H9 (cell line): ENCODE measurements at regions not wholly inside any gene's neighbourhood (a gene's known extent, or its start where the extent isn't known, plus 50 kb on each side); places are given as distances from the start of the nearest gene placed in this dataset.

Experiments
- DNase-seq: peaks from one replicate; pipeline ENCODE4 v3.0.0-alpha.2; 2017
- H2AFZ ChIP-seq: one replicate; pipeline ENCODE4 v1.6.1; 2013; ENCODE audit warnings: mild to moderate bottlenecking, low read length, control low read depth, moderate library complexity
- H2AK5ac ChIP-seq: 2 replicates; pipeline ENCODE4 v1.6.1; 2013; ENCODE audit warnings: low read length, control low read depth, mixed read lengths; ENCODE audit not compliant: insufficient read length
- H2BK120ac ChIP-seq: one replicate; pipeline ENCODE4 v1.6.1; 2013; ENCODE audit warnings: low read depth, mild to moderate bottlenecking, low read length, control low read depth, inconsistent platforms; ENCODE audit not compliant: poor library complexity, severe bottlenecking
- H2BK12ac ChIP-seq: 2 replicates; pipeline ENCODE4 v1.6.1; 2013; ENCODE audit warnings: low read length, control low read depth, mixed read lengths, low read depth; ENCODE audit not compliant: insufficient read length
- H2BK15ac ChIP-seq: 2 replicates; pipeline ENCODE4 v1.6.1; 2013; ENCODE audit warnings: low read depth, low read length, control low read depth
- H2BK20ac ChIP-seq: one replicate; pipeline ENCODE4 v1.6.1; 2013; ENCODE audit warnings: low read depth, mild to moderate bottlenecking, low read length, control low read depth, inconsistent platforms; ENCODE audit not compliant: poor library complexity, severe bottlenecking
- H2BK5ac ChIP-seq: 2 replicates; pipeline ENCODE4 v1.6.1; 2013; ENCODE audit warnings: low read length, control low read depth, mixed read lengths; ENCODE audit not compliant: insufficient read length
- H3K14ac ChIP-seq: 2 replicates; pipeline ENCODE4 v1.6.1; 2013; ENCODE audit warnings: low read length, control low read depth; ENCODE audit not compliant: insufficient read depth
- H3K18ac ChIP-seq: 2 replicates; pipeline ENCODE4 v1.6.1; 2013; ENCODE audit warnings: low read depth, mild to moderate bottlenecking, mixed read lengths, low read length, control low read depth; ENCODE audit not compliant: insufficient read length
- H3K23ac ChIP-seq: 2 replicates; pipeline ENCODE4 v1.6.1; 2013; ENCODE audit warnings: low read length, control low read depth, mixed read lengths, low read depth; ENCODE audit not compliant: insufficient read length
- H3K23me2 ChIP-seq: 2 replicates; pipeline ENCODE4 v1.6.1; 2013; ENCODE audit warnings: low read depth, mild to moderate bottlenecking, mixed read lengths, low read length, control low read depth; ENCODE audit not compliant: insufficient read length, poor library complexity, severe bottlenecking
- H3K27ac ChIP-seq: 2 replicates; pipeline ENCODE4 v1.5.1; 2013; ENCODE audit warnings: low read length, control low read depth, mixed read lengths, low read depth; ENCODE audit not compliant: insufficient read length
- H3K27me3 ChIP-seq: 2 replicates; pipeline ENCODE4 v1.6.1; 2013; ENCODE audit warnings: low read length, control low read depth, inconsistent platforms; ENCODE audit not compliant: insufficient read depth
- H3K4ac ChIP-seq: 2 replicates; pipeline ENCODE4 v1.6.1; 2013; ENCODE audit warnings: low read depth, mild to moderate bottlenecking, control low read depth, inconsistent platforms, low read length, moderate library complexity
- H3K4me1 ChIP-seq: 2 replicates; pipeline ENCODE4 v1.6.1; 2013; ENCODE audit warnings: low read length, control low read depth, inconsistent platforms; ENCODE audit not compliant: insufficient read depth
- H3K4me2 ChIP-seq: 2 replicates; pipeline ENCODE4 v1.6.1; 2013; ENCODE audit warnings: low read length, control low read depth, mixed read lengths; ENCODE audit not compliant: insufficient read length, insufficient read depth
- H3K56ac ChIP-seq: 2 replicates; pipeline ENCODE4 v1.6.1; 2013; ENCODE audit warnings: low read depth, mild to moderate bottlenecking, mixed read lengths, low read length, control low read depth; ENCODE audit not compliant: insufficient read length
- H3K79me1 ChIP-seq: 2 replicates; pipeline ENCODE4 v1.6.1; 2013; ENCODE audit warnings: low read depth, mild to moderate bottlenecking, moderate library complexity, low read length, control low read depth, inconsistent platforms; ENCODE audit not compliant: insufficient read depth, poor library complexity, severe bottlenecking
- H3K79me2 ChIP-seq: 2 replicates; pipeline ENCODE4 v1.6.1; 2013; ENCODE audit warnings: low read length, control low read depth, inconsistent platforms; ENCODE audit not compliant: insufficient read depth
- H3K9ac ChIP-seq: 2 replicates; pipeline ENCODE4 v1.6.1; 2013; ENCODE audit warnings: low read length, control low read depth, mixed read lengths; ENCODE audit not compliant: insufficient read length; ENCODE audit errors: extremely low read depth
- H3K9me3 ChIP-seq: one replicate; pipeline ENCODE4 v1.6.1; 2013; ENCODE audit warnings: low read depth, low read length, inconsistent platforms; ENCODE audit not compliant: control insufficient read depth
- H3T11ph ChIP-seq: one replicate; pipeline ENCODE4 v1.6.1; 2013; ENCODE audit warnings: mild to moderate bottlenecking, low read length, control low read depth, inconsistent platforms
- H4K20me1 ChIP-seq: one replicate; pipeline ENCODE4 v1.6.1; 2013; ENCODE audit not compliant: control insufficient read depth, insufficient read length, insufficient read depth
- H4K5ac ChIP-seq: 2 replicates; pipeline ENCODE4 v1.6.1; 2013; ENCODE audit warnings: low read depth, mild to moderate bottlenecking, mixed read lengths, low read length, control low read depth; ENCODE audit not compliant: insufficient read length
- H4K8ac ChIP-seq: replicated peaks from 2 replicates; pipeline ENCODE4 v1.6.1; 2013; ENCODE audit warnings: low read length, control low read depth, mixed read lengths, low read depth; ENCODE audit not compliant: insufficient read length
- H4K91ac ChIP-seq: 2 replicates; pipeline ENCODE4 v1.6.1; 2013; ENCODE audit warnings: low read depth, mild to moderate bottlenecking, moderate library complexity, mixed read lengths, low read length, control low read depth; ENCODE audit not compliant: insufficient read length
- H3K27ac Mint-ChIP-seq, 3 experiments: 2 replicates in 2 of 3; 3 replicates in 1 of 3; pipeline ENCODE4 v1.8.0; 2020 to 2021; ENCODE audit warnings: mixed read lengths in 3 of 3, mild to moderate bottlenecking in 1 of 3, moderate library complexity in 1 of 3
- H3K27me3 Mint-ChIP-seq: 2 replicates; pipeline ENCODE4 v1.8.0; 2021; ENCODE audit warnings: low read depth, mild to moderate bottlenecking, moderate library complexity, mixed read lengths
- H3K36me3 Mint-ChIP-seq, 3 experiments: 2 replicates in 2 of 3; 3 replicates in 1 of 3; pipeline ENCODE4 v1.8.0; 2020 to 2021; ENCODE audit warnings: low read depth in 3 of 3, mixed read lengths in 3 of 3; ENCODE audit not compliant: insufficient read depth in 1 of 3
- H3K4me1 Mint-ChIP-seq, 2 experiments: 2 replicates each; pipeline ENCODE4 v1.8.0; 2020; ENCODE audit warnings: mixed read lengths in 2 of 2
- H3K4me3 Mint-ChIP-seq, 2 experiments: 2 replicates in 1 of 2; 3 replicates in 1 of 2; pipeline ENCODE4 v1.8.0; 2020 to 2021; ENCODE audit warnings: mild to moderate bottlenecking in 2 of 2, mixed read lengths in 2 of 2, moderate library complexity in 1 of 2
- H3K9me3 Mint-ChIP-seq, 2 experiments: 2 replicates in 1 of 2; 3 replicates in 1 of 2; pipeline ENCODE4 v1.8.0; 2020; ENCODE audit warnings: mild to moderate bottlenecking in 2 of 2, mixed read lengths in 2 of 2, moderate library complexity in 1 of 2
- WGBS: extraction: QIAGEN DNeasy Blood & Tissue Kit; methylation state at CpG from one replicate; pipeline ENCODE4 v1.1.7; 2013; ENCODE audit warnings: missing lambda C conversion rate, low lambda C conversion rate, mixed read lengths; ENCODE audit not compliant: insufficient read length; ENCODE audit errors: extremely low coverage; 5-methylcytosine and 5-hydroxymethylcytosine counted together
- TF ChIP-seq, protein P1 (sequence below): fragments of 200-600 bp; sonication (generic); conservative IDR thresholded peaks from 3 replicates; pipeline ENCODE4 v1.8.0; 2021; ENCODE audit warnings: antibody characterized with exemption, mild to moderate bottlenecking

DNA sequence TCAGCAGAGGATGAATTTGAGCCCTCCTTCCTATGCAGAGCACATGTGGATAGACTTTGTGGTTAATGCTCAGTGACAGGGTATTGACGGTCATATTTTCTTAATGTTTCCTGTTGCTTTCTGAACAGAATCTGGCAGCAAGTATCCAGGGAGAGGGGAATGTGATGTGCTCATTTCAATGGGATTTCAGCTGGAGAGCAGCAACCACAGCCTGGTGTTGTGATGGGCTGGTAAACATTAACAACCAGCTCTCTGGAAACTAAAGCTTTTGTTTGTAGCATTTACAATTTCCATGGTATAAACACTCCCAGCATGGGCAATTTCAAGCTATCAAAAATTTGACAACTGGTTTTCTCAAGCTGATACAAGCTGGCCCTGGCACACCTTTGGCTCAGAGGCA lies 215.9 kb downstream of the SH2D4B start:
- Histone ChIP-seq H3K4me1 (peaks cover 5% of the 10 kb centered on the region; the same call in 1 of the 2 replicates), H2BK120ac (no peak overlapping the region), H3K18ac (no peak overlapping the region), H4K91ac (no peak overlapping the region), H3K56ac (no peak overlapping the region), H4K8ac (no peak overlapping the region), H2AK5ac (no peak overlapping the region), H3K79me1 (no peaks in the 10 kb centered on the region), H3K27me3 (no peaks in the 10 kb centered on the region), H2AFZ (peak overlapping the region; percentile 29), H2BK20ac (no peak overlapping the region), H3K23ac (no peak overlapping the region), H2BK5ac (no peak overlapping the region), H3T11ph (no peak overlapping the region), H2BK12ac (no peak overlapping the region), H3K23me2 (no peaks in the 10 kb centered on the region), H4K5ac (no peak overlapping the region), H3K79me2 (0 out of 2 replicates have a peak, but pooled peaks cover 1% of the 10 kb centered on the region), H3K4ac (no peak overlapping the region), H4K20me1 (no peaks in the 10 kb centered on the region), H3K14ac (no peak overlapping the region), H3K4me2 (no peak overlapping the region), H2BK15ac (no peak overlapping the region), H3K9ac (no peak overlapping the region), H3K27ac (no peak overlapping the region), H3K9me3 (no peaks in the 10 kb centered on the region)
- H3K27ac Mint-ChIP-seq = peak overlapping the region in 1 of 3 experiments; percentile 37; a peak in 1 of 7 replicates
- WGBS = no CpG with 5 or more reads among the region's 1 CpG
- H3K36me3 Mint-ChIP-seq = peaks cover 0 to 4% (median 0%) of the 10 kb centered on the region in 3 experiments; a peak in 1 of 7 replicates
- H3K4me3 Mint-ChIP-seq = no peak overlapping the region
- TF ChIP-seq, protein P1, sequence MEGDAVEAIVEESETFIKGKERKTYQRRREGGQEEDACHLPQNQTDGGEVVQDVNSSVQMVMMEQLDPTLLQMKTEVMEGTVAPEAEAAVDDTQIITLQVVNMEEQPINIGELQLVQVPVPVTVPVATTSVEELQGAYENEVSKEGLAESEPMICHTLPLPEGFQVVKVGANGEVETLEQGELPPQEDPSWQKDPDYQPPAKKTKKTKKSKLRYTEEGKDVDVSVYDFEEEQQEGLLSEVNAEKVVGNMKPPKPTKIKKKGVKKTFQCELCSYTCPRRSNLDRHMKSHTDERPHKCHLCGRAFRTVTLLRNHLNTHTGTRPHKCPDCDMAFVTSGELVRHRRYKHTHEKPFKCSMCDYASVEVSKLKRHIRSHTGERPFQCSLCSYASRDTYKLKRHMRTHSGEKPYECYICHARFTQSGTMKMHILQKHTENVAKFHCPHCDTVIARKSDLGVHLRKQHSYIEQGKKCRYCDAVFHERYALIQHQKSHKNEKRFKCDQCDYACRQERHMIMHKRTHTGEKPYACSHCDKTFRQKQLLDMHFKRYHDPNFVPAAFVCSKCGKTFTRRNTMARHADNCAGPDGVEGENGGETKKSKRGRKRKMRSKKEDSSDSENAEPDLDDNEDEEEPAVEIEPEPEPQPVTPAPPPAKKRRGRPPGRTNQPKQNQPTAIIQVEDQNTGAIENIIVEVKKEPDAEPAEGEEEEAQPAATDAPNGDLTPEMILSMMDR = no peak
- peaks cover 13% of the 10 kb centered on the region in 2 experiments for H3K4me1 Mint-ChIP-seq
- H3K27me3 Mint-ChIP-seq = no peaks in the 10 kb centered on the region
- H3K9me3 Mint-ChIP-seq = peaks cover 0 to 11% of the 10 kb centered on the region in 2 experiments; a peak in 4 of 5 replicates
- no peak for DNase-seq
